ENCODE measurements at regions not wholly inside any gene's neighbourhood (a gene's known extent, or its start where the extent isn't known, plus 50 kb on each side); places are given as distances from the start of the nearest gene placed in this dataset.

- no peak overlapping the region for H3K27ac ChIP-seq
- TF ChIP-seq CTCF (IDR thresholded peaks at IDR 0.05): no peak
- H3K4me3 ChIP-seq (ENCODE audit: low read depth, low read length): no peak overlapping the region
- no peaks in the 10 kb centered on the region for H3K27me3 ChIP-seq (ENCODE audit: control insufficient read depth, insufficient read depth, low read length)
- H3K4me2 ChIP-seq (ENCODE audit: low read length): no peak overlapping the region
- H3K79me2 ChIP-seq: no peaks in the 10 kb centered on the region
- H3K4me1 ChIP-seq: no peaks in the 10 kb centered on the region
- no peaks in the 10 kb centered on the region for H3K36me3 ChIP-seq (ENCODE audit: control insufficient read depth, insufficient read depth, low read length)
- no peak overlapping the region for H2AFZ ChIP-seq
- H3K9ac ChIP-seq: no peak overlapping the region
- no peaks in the 10 kb centered on the region for H3K9me3 ChIP-seq (ENCODE audit: control insufficient read depth, low read length)
Measured at GRCh38 chr6:56346958-56347357, 99.6 kb upstream of the COL21A1 start.

- H3K4me2 ChIP-seq (ENCODE audit: low read length): no peak overlapping the region
- no peaks in the 10 kb centered on the region for H3K9me3 ChIP-seq (ENCODE audit: control insufficient read depth, low read length)
- no peaks in the 10 kb centered on the region for H3K4me1 ChIP-seq
- H3K36me3 ChIP-seq (ENCODE audit: control insufficient read depth, insufficient read depth, low read length): no peaks in the 10 kb centered on the region
- H3K79me2 ChIP-seq: no peaks in the 10 kb centered on the region
- no peak overlapping the region for H3K4me3 ChIP-seq (ENCODE audit: low read depth, low read length)
- H3K27ac ChIP-seq: no peak overlapping the region
- no peaks in the 10 kb centered on the region for H3K27me3 ChIP-seq (ENCODE audit: control insufficient read depth, insufficient read depth, low read length)
- no peak overlapping the region for H2AFZ ChIP-seq
- no peak overlapping the region for H3K9ac ChIP-seq
- TF ChIP-seq CTCF (IDR thresholded peaks at IDR 0.05): no peak
Measured at GRCh38 chr6:56345376-56345995, 98.1 kb upstream of the COL21A1 start.

- Histone ChIP-seq H3K79me2 (no peaks in the 10 kb centered on the region), H3K4me3 (ENCODE audit: low read depth, low read length) (no peak overlapping the region), H3K4me1 (no peaks in the 10 kb centered on the region), H3K27ac (no peak overlapping the region), H2AFZ (no peak overlapping the region), H3K27me3 (ENCODE audit: control insufficient read depth, insufficient read depth, low read length) (no peaks in the 10 kb centered on the region), H3K36me3 (ENCODE audit: control insufficient read depth, insufficient read depth, low read length) (no peaks in the 10 kb centered on the region), H3K9ac (no peak overlapping the region), H3K9me3 (ENCODE audit: control insufficient read depth, low read length) (no peaks in the 10 kb centered on the region), H3K4me2 (ENCODE audit: low read length) (no peak overlapping the region)
- no peak for TF ChIP-seq CTCF (IDR thresholded peaks at IDR 0.05)
Measured at GRCh38 chr6:56343295-56343694, 95.9 kb upstream of the COL21A1 start.

GRCh38 chr6:56339524-56339923 is 92.1 kb upstream of the COL21A1 start:
- no peaks in the 10 kb centered on the region for H3K79me2 ChIP-seq
- H3K9me3 ChIP-seq (ENCODE audit: control insufficient read depth, low read length): no peaks in the 10 kb centered on the region
- H3K36me3 ChIP-seq (ENCODE audit: control insufficient read depth, insufficient read depth, low read length): no peaks in the 10 kb centered on the region
- no peak overlapping the region for H2AFZ ChIP-seq
- no peak overlapping the region for H3K9ac ChIP-seq
- H3K4me1 ChIP-seq: no peaks in the 10 kb centered on the region
- no peak overlapping the region for H3K27ac ChIP-seq
- no peak overlapping the region for H3K4me3 ChIP-seq (ENCODE audit: low read depth, low read length)
- H3K4me2 ChIP-seq (ENCODE audit: low read length): no peak overlapping the region
- H3K27me3 ChIP-seq (ENCODE audit: control insufficient read depth, insufficient read depth, low read length): no peaks in the 10 kb centered on the region
- TF ChIP-seq CTCF (IDR thresholded peaks at IDR 0.05): no peak

GRCh38 chr6:56335726-56336125 is 88.3 kb upstream of the COL21A1 start:
- Histone ChIP-seq H3K4me1 (no peaks in the 10 kb centered on the region), H3K27me3 (ENCODE audit: control insufficient read depth, insufficient read depth, low read length) (no peaks in the 10 kb centered on the region), H3K4me2 (ENCODE audit: low read length) (no peak overlapping the region), H3K79me2 (no peaks in the 10 kb centered on the region), H3K36me3 (ENCODE audit: control insufficient read depth, insufficient read depth, low read length) (no peaks in the 10 kb centered on the region), H3K27ac (no peak overlapping the region), H3K4me3 (ENCODE audit: low read depth, low read length) (no peak overlapping the region), H2AFZ (no peak overlapping the region), H3K9me3 (ENCODE audit: control insufficient read depth, low read length) (no peaks in the 10 kb centered on the region), H3K9ac (no peak overlapping the region)
- TF ChIP-seq CTCF (IDR thresholded peaks at IDR 0.05): no peak
